HG03432 (cell line): ENCODE measurements at regions not wholly inside any gene's neighbourhood (a gene's known extent, or its start where the extent isn't known, plus 50 kb on each side); places are given as distances from the start of the nearest gene placed in this dataset.

Experiments used
- ATAC-seq: cut with Tn5 transposase; IDR thresholded peaks from one replicate; pipeline ENCODE4 v1.9.1; 2021; ENCODE audit warnings: mild to moderate bottlenecking, moderate library complexity; ENCODE audit not compliant: unreplicated experiment

GRCh38 chr3:17964108-17964507 is 221.7 kb upstream of the TBC1D5 start:
- ATAC-seq = no peak

- no peak for ATAC-seq
Measured at GRCh38 chr3:17955411-17955810, 213.0 kb upstream of the TBC1D5 start.

- no peak for ATAC-seq
Measured at GRCh38 chr3:17954801-17955200, 212.4 kb upstream of the TBC1D5 start.

GRCh38 chr3:17951241-17951640 is 208.8 kb upstream of the TBC1D5 start:
- ATAC-seq = no peak

GRCh38 chr3:17949101-17949500 is 206.7 kb upstream of the TBC1D5 start:
- no peak for ATAC-seq

GRCh38 chr3:17947833-17948232 is 205.4 kb upstream of the TBC1D5 start:
- ATAC-seq = no peak

GRCh38 chr3:17946619-17947018 is 204.2 kb upstream of the TBC1D5 start:
- no peak for ATAC-seq

GRCh38 chr3:17945799-17946399 is 203.5 kb upstream of the TBC1D5 start:
- ATAC-seq = no peak

GRCh38 chr3:17945018-17945798 is 202.8 kb upstream of the TBC1D5 start:
- ATAC-seq = no peak

- no peak for ATAC-seq
Measured at GRCh38 chr3:17942856-17943255, 200.4 kb upstream of the TBC1D5 start.

- no peak for ATAC-seq
Measured at GRCh38 chr3:17941766-17942165, 199.3 kb upstream of the TBC1D5 start.

- ATAC-seq = no peak
Measured at GRCh38 chr3:17941152-17941551, 198.7 kb upstream of the TBC1D5 start.

GRCh38 chr3:17939157-17939556 is 196.7 kb upstream of the TBC1D5 start:
- no peak for ATAC-seq

GRCh38 chr3:17938313-17938712 is 195.9 kb upstream of the TBC1D5 start:
- no peak for ATAC-seq

GRCh38 chr3:17936736-17937480 is 194.5 kb upstream of the TBC1D5 start:
- no peak for ATAC-seq

- no peak for ATAC-seq
Measured at GRCh38 chr3:17935222-17935621, 192.8 kb upstream of the TBC1D5 start.

GRCh38 chr3:17932136-17932771 is 189.8 kb upstream of the TBC1D5 start:
- no peak for ATAC-seq

- no peak for ATAC-seq
Measured at GRCh38 chr3:17931131-17931530, 188.7 kb upstream of the TBC1D5 start.

- ATAC-seq = no peak
Measured at GRCh38 chr3:17928502-17929145, 186.2 kb upstream of the TBC1D5 start.

GRCh38 chr3:17927036-17927435 is 184.6 kb upstream of the TBC1D5 start:
- ATAC-seq = no peak

GRCh38 chr3:17915341-17915740 is 172.9 kb upstream of the TBC1D5 start:
- ATAC-seq = no peak
